HG03025 (cell line): ENCODE measurements at regions not wholly inside any gene's neighbourhood (a gene's known extent, or its start where the extent isn't known, plus 50 kb on each side); places are given as distances from the start of the nearest gene placed in this dataset.

Experiments
- ATAC-seq: cut with Tn5 transposase; IDR thresholded peaks from one replicate; pipeline ENCODE4 v1.9.1; 2021; ENCODE audit warnings: mild to moderate bottlenecking, moderate library complexity; ENCODE audit not compliant: unreplicated experiment, low FRiP score

DNA sequence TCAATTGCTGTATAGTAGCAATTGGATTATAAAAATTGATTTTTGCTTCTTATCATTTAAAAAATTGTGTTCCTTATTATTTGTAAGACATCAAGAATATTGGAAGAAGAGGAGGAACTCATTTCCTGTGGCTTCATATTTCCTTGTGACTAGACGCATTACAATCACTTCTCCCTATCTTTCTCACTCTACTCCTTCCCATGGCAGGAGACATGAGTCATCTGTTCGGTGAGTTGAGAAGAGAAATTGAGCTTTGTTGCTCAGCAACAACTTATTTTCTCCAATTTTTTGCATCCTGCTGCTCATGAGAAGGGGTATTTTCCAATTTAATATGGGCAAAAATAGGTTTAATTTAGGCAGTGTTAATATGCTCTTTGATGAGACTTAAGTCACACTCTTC lies 1783.9 kb downstream of the SUCLG1 start:
- no peak for ATAC-seq

DNA sequence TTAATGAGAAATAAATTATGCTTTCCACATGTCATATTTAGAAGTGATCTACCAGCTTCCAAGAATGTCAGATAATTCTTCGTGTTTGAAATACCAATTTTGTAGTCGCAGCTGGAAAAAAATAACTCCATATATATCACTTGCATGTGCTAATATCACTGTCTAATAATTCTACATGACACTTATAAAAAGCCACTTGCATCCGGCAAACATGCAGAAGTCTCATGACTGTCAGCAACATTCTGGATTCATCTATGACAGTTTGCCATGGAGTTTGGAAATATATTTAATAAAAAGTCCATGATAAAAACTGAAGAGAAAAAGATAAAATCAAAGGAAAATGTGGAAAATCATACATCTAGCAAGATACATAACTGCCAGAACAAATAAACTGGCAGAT lies 1784.4 kb downstream of the SUCLG1 start:
- ATAC-seq: no peak

DNA sequence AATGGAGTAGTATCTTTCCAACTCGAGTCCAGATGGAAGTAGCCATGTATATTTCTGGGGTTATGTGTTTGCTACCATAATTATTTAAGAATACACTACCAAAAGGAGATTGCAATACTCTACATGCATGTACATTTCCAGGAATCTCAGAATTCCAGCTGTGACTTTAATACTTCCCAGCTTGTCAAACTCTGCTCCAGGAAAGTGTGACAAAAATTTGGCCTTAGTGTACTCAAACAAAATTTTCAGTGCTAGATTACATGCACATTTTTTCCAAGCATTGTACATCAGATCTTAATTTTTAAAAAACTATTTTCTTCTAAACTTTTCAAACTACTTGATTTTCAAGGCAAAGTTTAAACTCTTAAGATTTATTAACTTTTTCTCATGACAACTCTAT lies 1791.6 kb downstream of the SUCLG1 start:
- no peak for ATAC-seq

DNA sequence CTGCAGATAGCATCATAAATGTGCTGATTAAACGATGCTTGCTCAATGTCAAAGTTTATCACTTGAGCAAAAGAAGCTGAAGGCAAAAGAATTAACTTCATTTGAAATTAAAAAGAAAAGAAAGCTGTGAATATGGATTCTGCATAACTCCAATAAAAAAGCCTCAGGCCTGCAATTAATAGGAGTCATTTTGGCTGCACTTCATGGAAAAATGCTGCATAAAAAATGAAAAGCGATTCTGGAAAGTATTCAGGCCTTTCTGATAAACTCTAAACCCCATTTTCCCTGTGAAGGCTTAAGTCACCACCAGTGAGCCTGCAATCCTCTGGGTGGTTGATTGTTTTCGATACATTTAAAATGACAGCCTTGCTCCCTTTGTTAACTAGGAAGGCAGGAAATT lies 1793.4 kb downstream of the SUCLG1 start:
- ATAC-seq: no peak

DNA sequence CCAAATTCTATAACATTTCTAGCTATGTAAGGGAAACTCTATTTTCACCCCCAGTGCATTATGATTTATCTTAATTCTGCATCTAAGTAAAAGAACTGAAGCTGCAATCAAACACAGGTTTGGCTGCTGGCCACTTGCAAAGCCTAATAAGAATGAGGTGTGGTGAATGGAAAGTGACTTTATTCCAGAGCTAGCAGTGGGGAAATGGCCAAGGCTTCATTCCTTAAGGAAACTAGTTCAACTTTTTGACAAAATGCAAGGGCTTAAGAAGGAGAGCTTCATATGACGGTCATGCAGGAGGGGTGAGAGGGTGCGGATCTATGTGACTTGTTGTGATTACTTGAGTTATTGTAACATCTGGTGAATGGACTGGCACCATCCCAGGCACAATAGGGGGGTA lies 1802.0 kb downstream of the SUCLG1 start:
- ATAC-seq: no peak

DNA sequence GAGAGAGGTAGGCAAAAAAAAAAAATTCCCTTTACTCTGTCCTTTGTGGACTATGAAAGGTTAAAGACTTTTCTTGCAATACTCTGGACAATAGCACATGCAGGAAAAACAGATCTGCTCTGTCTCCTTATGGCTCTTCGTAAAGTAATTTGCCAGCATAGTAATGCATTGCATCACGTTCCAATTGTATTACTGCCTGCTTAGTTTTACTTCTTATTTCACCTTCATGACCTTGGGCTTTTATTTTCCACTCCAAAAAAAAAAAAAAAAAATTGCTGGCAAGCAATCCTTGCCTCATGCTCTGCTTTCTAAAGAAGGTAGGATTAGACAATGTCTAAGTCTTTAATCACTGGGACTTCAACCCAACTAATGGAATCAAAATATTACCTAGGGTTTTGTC lies 1802.7 kb downstream of the SUCLG1 start:
- no peak for ATAC-seq

DNA sequence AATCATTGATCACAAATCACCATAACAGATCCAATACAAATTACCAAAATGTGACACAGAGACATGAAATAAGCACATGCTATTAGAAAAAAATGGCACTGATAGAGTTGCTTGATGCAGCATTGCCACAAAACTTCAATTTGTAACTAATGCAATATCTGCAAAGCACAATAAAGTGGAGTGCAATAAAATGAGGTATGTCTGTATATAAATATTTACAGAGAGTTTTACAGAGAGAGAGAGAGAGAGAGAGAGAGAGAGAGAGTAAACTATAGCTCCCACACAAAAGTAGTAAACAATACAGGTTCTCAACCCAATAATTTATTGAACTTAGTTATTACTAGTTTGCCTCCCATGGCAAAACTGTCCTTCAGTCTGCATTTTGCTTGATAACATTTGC lies 1807.0 kb downstream of the SUCLG1 start:
- no peak for ATAC-seq

DNA sequence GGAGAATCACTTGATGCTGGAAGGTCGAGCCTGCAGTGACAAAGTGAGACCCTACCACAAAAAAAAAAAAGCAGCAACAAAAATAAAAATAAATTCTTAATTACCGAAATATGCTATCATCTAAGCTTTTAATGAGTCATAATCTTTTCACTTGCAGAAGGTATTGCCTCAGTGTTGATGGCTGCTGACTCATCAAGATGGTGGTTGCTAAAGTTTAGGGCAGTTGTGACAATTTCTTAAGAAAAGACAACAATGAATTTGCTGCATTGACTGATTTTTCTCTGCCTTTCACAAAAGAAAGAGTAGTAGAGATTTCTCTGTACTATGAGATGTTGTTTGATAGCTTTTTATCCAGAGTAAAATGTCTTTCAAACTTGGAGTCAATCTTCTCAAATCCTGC lies 1809.0 kb downstream of the SUCLG1 start:
- no peak for ATAC-seq

DNA sequence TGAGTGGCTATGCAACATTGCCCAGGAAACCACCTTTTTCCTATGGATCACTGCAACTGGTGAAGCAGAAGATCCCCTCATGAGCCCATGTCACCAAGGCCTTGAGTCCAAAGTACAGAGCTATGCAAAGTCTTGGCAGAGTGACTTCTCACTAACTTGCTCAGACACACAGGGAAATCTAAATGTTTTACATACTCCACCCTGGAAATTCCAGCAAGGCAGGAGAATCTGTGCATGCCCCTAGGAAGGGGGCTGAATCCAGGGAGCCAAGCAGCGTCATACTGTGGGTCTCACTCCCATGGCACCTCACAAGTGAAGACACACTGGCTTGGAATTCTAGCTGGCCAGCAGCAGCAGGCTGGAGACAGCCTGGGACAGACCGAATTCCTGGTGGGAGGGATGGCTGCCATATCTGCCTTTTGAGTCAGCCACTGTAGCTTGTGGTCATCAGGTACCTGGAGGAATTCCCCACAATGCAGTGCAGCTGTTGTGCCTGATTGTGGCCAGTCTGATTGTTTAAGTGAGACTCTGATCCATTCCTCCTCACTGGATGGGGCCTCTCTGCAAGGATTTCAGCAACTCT lies 1817.4 kb downstream of the SUCLG1 start:
- no peak for ATAC-seq

DNA sequence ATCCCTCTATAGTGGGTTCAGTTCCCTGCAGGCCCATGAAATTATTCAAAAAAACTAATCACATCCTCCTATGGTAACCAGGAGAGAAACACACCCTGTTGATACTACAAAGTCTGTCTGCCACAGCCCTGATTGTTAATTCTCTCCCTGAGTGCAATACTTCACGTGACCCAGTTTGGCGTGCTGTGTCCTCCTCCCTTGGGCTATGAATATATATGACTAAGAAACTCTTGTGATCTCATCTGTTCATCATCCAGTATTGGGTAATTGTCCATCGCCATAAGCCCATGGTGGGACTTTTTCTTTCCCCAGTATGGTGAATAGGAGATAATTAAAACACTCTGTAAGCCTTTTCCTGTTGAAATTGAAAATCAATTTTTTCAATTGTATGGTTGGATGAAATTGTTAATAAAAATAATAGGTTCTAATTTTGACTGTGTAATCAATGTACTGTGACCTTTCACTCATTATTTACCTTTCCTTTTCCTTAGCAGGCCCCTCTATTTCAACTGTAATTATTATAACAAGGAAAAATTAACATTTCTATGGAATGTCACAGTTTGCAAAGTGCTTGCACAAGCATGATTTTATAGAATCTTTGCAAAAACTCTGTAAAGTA lies 1822.6 kb downstream of the SUCLG1 start:
- no peak for ATAC-seq

DNA sequence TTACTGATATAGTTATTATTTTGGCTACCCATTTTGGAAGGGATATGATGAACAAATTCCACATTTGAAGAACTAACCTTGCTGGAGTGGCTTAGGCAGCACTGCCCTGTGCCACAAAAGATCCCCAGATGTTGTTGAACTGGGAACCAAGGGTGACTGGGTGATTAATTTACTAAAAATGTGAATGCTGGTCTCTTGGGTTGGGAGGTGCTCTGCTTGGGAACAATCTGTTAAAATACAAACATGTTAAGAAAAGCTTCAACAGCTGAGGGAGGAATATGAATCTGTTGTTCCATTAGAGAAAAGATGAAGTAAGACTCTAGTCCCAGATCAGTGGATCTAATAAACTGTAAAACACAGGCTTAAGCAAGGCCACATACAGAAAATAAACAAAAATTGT lies 1860.1 kb downstream of the SUCLG1 start:
- no peak for ATAC-seq

DNA sequence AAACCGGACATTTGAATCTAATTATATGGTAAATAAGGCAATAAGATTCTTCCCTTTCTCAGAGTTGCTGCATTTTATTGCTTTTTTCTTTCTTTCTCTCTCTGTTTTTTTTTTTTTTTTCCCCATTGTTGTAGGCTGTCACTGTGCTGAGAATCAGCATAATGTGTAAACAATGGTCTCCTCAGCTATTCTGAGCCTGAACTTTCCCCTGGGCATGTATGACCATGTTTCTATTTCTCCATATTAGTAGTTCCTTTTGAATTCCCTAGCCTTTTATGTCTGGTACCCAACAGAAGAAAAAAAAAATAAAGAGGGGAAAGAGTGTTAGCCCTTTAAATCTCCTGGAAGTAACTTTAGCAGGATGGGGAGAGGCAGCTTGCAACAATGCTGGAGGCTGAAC lies 1862.5 kb downstream of the SUCLG1 start:
- no peak for ATAC-seq

DNA sequence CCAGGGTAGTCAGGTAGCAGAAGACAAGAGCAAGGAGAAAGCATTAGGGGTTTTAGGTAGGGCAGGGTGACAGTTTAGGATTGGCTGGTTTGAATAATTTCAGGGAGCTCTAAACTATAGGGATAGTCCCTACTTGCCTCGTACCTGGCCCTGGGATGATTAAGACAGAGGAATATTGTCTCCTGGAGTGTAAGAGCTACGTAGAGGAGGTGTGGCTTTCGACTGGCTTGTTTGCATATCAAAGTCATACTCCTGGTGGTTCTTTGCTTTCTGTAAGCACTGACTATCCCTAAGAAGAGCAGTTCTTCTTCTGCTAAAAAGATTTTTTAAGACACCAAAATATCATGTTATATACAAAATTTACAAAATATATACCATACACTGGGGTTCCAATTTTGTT lies 1867.4 kb downstream of the SUCLG1 start:
- no peak for ATAC-seq

DNA sequence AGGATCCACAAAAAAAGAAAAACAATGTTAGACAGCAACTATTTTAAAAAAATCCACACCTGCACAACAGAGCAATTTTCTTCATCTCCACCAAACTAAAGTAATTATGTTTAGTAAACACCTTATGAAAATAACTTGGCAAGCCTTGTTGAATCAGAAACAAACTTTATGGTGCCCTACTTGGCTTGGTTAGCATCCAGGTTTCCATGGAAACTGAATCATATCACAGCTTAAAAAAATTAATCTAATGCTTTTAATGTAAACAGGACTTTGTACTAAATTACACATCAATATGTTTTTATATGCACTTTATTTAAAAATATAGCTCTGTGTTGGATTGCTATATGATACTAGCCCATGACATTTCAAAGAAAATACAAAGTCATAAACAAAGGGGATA lies 1882.4 kb downstream of the SUCLG1 start:
- no peak for ATAC-seq

DNA sequence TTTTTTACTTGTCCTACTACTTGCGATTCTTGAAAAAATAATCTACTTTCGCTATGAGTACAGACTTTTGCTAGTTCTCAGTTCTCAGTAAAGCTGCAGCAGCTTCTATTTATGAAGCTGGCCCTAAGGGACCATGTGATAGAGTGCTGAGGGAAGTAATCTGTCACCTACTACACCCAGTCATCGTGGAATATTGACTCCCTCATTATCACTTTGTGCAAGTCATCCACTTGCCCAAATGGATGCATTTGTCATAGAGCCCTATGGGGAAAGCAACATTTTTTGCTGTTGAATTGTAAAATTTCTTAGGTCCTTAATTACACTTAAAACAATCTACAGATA lies 1919.8 kb downstream of the SUCLG1 start:
- no peak for ATAC-seq

DNA sequence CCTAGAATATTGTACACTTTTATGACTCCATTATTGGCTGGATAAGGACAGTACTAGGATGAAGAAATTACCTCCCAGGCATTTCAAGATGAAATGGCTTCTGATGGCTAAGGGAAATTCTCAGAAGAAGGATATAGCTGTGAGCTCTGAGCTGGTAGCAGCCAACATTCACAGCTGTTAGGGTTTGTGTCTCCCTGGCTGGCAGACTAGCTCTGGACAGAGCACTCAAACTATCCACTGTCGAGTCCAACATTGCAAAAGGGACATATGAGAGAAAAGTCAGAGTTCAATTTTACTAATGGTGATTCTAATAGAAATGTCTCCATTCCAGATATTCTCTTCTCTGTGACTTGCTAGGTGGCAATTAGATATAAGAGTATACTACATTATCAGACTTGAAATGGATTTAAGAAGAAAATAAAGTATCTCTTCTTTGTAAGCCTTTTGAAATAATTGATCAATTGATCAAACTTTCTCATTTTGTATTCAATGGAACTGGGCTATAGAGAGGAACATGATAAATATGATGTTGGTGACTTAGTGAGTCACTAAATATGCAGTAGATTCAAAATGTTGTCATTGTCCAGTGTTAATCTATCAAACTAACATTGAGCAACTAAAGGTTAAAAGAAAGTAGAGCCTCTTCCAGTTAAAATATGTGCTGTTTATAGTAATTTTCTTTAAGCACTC lies 1920.3 kb downstream of the SUCLG1 start:
- ATAC-seq: no peak

DNA sequence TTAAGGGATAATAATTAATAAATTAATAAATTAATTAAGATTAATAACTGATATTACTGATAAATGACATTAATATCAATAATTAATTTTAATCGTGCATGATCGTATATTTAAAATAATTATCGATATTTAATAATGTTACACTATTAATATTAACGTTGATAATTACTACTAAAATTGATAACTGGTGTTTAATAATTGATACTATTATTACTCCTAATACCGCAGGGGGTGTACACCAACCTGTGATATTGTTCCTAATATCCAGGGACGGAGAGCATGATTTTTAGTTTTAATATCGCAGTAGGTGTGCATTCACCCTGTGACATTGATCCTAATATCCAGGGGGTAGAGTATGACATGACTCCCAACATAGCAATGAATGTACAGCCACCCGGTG lies 1930.8 kb downstream of the SUCLG1 start:
- ATAC-seq: no peak

DNA sequence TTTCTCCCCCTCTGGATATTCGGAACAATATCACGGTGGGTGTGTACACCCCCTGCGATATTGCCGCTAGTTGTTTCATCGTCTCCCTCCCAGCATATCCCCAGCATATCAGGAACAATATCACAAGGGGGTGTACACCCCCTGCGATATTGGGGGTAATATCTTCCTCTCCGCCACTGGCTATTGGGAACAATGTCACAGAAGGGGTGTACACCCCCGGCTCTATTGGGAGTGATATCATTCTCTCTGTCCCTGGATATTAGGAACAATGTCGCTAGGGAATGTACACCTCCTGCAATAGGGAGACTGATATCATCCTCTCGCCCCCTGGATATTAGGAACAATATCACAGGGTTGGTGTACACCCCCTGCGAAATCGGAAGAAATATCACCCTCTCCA lies 1932.0 kb downstream of the SUCLG1 start:
- ATAC-seq: no peak

DNA sequence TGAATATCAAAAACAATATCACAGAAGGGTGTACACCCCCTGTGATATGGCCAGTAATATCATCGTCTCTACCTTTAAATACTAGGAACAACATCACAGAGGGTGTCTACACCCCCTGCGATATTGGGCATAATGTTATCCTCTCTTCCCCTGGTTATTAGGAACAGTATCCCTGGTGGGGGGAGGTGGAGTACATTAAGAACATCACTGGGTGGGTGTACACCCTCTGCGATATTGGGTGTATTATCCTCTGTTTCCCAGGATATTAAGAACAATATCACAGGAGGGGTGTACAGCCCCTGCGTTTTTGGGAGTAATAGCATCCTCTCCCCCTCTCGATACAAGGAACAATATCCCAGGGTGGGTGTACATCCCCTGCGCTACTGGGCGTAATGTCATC lies 1932.8 kb downstream of the SUCLG1 start:
- no peak for ATAC-seq

DNA sequence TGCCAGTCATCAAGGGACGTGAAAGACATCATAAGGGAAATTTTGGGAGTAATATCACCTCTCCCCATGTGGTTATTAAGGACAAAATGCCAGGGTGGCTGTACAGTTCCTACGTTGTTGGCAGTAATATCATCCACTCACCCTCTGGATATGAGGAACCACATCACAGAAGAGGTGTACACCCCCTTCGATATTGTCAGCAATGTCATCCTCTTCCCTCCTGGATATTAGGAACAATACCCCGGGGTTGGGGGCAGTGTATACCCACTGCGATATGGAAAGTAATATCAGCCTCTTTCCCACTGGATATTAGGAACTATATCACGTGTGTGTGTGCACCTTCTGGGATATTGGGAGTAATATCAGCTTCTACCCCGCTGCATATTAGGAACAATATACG lies 1933.3 kb downstream of the SUCLG1 start:
- no peak for ATAC-seq

DNA sequence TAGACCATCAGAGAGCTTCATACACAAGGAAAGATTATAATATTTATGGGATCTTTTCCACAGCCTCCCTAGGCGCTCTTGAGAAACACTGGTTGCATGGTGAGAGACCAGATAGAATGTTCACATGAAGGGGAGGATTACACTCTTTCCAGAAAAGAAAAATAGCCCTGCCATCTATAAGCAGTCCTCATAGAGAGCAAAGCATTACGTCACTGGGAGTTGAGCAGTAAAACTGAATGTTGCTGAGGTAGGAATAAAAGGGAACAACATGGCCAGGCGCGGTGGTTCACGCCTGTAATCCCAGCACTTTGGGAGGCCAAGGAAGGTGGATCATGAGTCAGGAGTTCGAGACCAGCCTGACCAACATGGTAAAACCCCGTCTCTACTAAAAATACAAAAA lies 1934.3 kb downstream of the SUCLG1 start:
- ATAC-seq: no peak

DNA sequence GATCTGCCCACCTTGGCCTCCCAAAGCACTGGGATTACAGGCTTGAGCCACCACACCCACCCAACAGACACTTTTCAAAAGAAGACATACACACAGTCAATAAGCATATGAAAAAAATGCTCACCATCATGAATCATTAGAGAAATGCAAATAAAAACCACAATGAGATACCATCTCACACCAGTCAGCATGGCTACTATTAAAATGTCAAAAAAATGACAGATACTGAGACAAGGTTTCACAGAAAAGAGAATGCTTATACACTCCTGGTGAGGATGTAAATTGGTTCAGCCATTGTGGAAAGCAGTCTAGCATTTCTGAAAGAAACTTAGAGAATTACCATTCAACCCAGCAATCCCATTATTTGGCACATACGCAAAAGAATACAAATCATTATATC lies 1947.2 kb downstream of the SUCLG1 start:
- no peak for ATAC-seq
